ENCODE measurements at regions not wholly inside any gene's neighbourhood (a gene's known extent, or its start where the extent isn't known, plus 50 kb on each side); places are given as distances from the start of the nearest gene placed in this dataset.

DNA sequence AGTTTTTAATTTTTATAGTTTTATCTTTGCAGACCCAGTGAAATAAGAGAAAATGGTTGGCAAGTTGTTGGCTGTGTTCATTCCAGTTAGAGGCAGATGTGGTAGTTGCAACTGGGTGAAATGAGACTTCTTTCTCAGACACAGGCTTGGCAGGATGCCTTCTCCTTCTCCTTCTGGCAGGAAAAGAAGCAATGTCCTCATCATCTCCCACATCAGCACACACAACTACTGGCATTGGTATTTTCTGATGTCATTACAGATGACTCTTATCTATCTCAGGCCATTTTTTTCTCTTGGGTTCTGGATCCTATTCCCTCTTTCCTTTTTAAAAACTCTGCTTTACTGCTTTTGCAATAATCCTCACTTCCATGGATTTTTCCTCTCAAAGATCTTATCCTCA lies 103.3 kb upstream of the EDIL3 start:
- TF ChIP-seq POLR2A (IDR thresholded peaks at IDR 0.05; ENCODE audit: extremely low read depth, insufficient read length), result no peak
- TF ChIP-seq, protein P1, sequence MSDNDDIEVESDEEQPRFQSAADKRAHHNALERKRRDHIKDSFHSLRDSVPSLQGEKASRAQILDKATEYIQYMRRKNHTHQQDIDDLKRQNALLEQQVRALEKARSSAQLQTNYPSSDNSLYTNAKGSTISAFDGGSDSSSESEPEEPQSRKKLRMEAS (IDR thresholded peaks at IDR 0.05; ENCODE audit: low read depth, low read length), result no peak
